GM13976 (cell line): ENCODE measurements at regions not wholly inside any gene's neighbourhood (a gene's known extent, or its start where the extent isn't known, plus 50 kb on each side); places are given as distances from the start of the nearest gene placed in this dataset.

Source experiments
- DNase-seq: peaks from one replicate; pipeline ENCODE4 v3.0.0; 2012; ENCODE audit warnings: low spot score
- CTCF ChIP-seq: IDR thresholded peaks from 2 replicates; pipeline ENCODE4 v1.5.1; 2012; ENCODE audit warnings: borderline replicate concordance, mild to moderate bottlenecking; ENCODE audit not compliant: insufficient read depth; ENCODE audit errors: extremely low read depth, missing control alignments, control extremely low read depth
- in situ Hi-C: fragments of 300-500 bp; cut with MboI; formaldehyde crosslinking; loops from one replicate; pipeline ENCODE4 v1.12.0; 2022; ENCODE audit warnings: low sequenced_read_pairs, mixed read lengths, inconsistent platforms; ENCODE audit not compliant: unreplicated experiment

- TF ChIP-seq CTCF = no peak
- in situ Hi-C loops = no loop called here
- DNase-seq = no peak
Observed at GRCh38 chr16:72430121-72430520, 258.2 kb upstream of the PMFBP1 start.

DNA sequence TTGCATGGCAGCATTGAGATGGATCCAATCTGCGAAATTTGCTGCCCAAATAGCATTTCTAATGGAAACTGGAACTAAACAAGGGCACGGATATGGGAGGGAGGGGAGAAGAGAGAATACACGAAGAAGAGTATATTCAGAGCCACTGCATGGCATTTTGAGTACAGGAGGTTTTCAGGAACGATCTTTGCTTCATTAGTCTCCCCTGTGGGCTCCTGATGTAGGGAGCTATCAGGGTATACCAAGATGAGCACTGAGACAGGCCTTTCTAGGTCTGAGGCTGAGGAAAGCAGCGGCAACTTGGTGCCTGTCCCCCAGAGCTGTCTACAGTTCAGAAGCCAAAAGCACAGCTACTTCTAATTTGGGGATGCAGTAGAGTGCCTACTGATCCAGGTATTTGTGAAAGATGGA is 257.7 kb upstream of the PMFBP1 start:
- in situ Hi-C loops = no loop called here
- TF ChIP-seq CTCF = no peak

DNA sequence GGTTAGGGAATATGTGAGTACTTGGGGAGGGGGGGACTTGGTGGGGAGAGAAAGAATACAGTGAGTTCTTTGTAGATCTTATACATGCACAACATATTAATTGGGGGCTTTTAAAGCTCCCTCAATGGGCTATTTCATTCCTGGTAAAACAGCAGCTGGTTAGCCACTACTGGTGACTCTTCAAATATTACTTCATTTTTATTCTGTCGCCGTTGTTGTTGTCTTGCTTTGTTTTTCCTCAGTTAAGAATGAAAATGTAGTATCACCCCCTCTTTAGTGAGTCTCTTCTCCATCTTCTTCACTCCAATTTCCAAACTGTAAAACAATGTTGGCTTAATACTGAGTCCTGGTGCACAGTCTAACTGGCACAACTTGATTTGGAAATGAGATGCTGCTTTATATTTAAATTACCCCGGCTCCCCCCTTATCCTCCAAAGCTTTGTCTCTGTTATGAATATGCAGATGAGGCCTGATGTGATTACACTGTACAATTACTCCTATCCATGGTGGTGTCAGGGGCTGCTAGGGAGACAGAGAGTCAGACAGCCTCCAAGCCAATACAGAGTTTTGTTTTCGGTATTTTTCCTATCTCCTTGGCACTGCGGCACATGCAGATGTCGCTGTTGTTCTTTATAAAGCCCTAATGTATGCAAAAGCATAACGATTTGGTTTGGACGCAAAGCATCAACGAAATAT is 256.9 kb upstream of the PMFBP1 start:
- no peak for DNase-seq
- no peak for TF ChIP-seq CTCF
- in situ Hi-C loops = no loop called here

More for the DNA sequence above, 257.7 kb upstream of the PMFBP1 start:
- DNase-seq = no peak

GRCh38 chr16:72427783-72428331 is 255.9 kb upstream of the PMFBP1 start:
- no peak for DNase-seq
- TF ChIP-seq CTCF = no peak
- in situ Hi-C loops = no loop called here

- in situ Hi-C loops = no loop called here
- TF ChIP-seq CTCF = no peak
- no peak for DNase-seq
Observed at GRCh38 chr16:72427051-72427782, 255.3 kb upstream of the PMFBP1 start.

- no peak for TF ChIP-seq CTCF
- in situ Hi-C loops = no loop called here
- DNase-seq = no peak
Observed at GRCh38 chr16:72426386-72426785, 254.4 kb upstream of the PMFBP1 start.
